ENCODE measurements at regions not wholly inside any gene's neighbourhood (a gene's known extent, or its start where the extent isn't known, plus 50 kb on each side); places are given as distances from the start of the nearest gene placed in this dataset.

GRCh38 chr5:2919310-2920018, 168.0 kb upstream of the IRX2 start:
- no peak for DNase-seq (ENCODE audit: low read depth)

GRCh38 chr5:2917524-2917923, 166.0 kb upstream of the IRX2 start:
- DNase-seq (ENCODE audit: low read depth), result no peak

- DNase-seq (ENCODE audit: low read depth), result no peak
Observed at GRCh38 chr5:2917093-2917492, 165.6 kb upstream of the IRX2 start.

GRCh38 chr5:2916076-2916682, 164.7 kb upstream of the IRX2 start:
- DNase-seq (ENCODE audit: low read depth), result no peak

- DNase-seq (ENCODE audit: low read depth), result no peak
Observed at GRCh38 chr5:2914981-2915484, 163.6 kb upstream of the IRX2 start.

GRCh38 chr5:2914022-2914661, 162.7 kb upstream of the IRX2 start:
- no peak for DNase-seq (ENCODE audit: low read depth)

- DNase-seq (ENCODE audit: low read depth), result no peak
Observed at GRCh38 chr5:2913281-2913680, 161.8 kb upstream of the IRX2 start.

GRCh38 chr5:2912741-2913140, 161.3 kb upstream of the IRX2 start:
- no peak for DNase-seq (ENCODE audit: low read depth)

GRCh38 chr5:2910401-2911175, 159.1 kb upstream of the IRX2 start:
- DNase-seq (ENCODE audit: low read depth), result no peak

- DNase-seq (ENCODE audit: low read depth), result no peak
Observed at GRCh38 chr5:2909035-2909434, 157.6 kb upstream of the IRX2 start.

GRCh38 chr5:2908086-2908485, 156.6 kb upstream of the IRX2 start:
- no peak for DNase-seq (ENCODE audit: low read depth)

GRCh38 chr5:2906302-2907090, 155.0 kb upstream of the IRX2 start:
- DNase-seq (ENCODE audit: low read depth), result no peak

GRCh38 chr5:2905741-2906140, 154.3 kb upstream of the IRX2 start:
- DNase-seq (ENCODE audit: low read depth), result no peak

- DNase-seq (ENCODE audit: low read depth), result no peak
Observed at GRCh38 chr5:2904956-2905355, 153.5 kb upstream of the IRX2 start.

GRCh38 chr5:2904399-2904798, 152.9 kb upstream of the IRX2 start:
- no peak for DNase-seq (ENCODE audit: low read depth)

- DNase-seq (ENCODE audit: low read depth), result no peak
Observed at GRCh38 chr5:2903451-2904395, 152.2 kb upstream of the IRX2 start.

- DNase-seq (ENCODE audit: low read depth), result no peak
Observed at GRCh38 chr5:2902742-2903297, 151.3 kb upstream of the IRX2 start.

GRCh38 chr5:2902186-2902585, 150.7 kb upstream of the IRX2 start:
- no peak for DNase-seq (ENCODE audit: low read depth)

- DNase-seq (ENCODE audit: low read depth), result no peak
Observed at GRCh38 chr5:2901511-2901910, 150.0 kb upstream of the IRX2 start.

GRCh38 chr5:2901096-2901495, 149.6 kb upstream of the IRX2 start:
- DNase-seq (ENCODE audit: low read depth), result no peak

All from HT1080 (cell line).